H9 (cell line): ENCODE measurements at regions not wholly inside any gene's neighbourhood (a gene's known extent, or its start where the extent isn't known, plus 50 kb on each side); places are given as distances from the start of the nearest gene placed in this dataset.

ENCODE experiments used
- DNase-seq: peaks from one replicate; pipeline ENCODE4 v3.0.0-alpha.2; 2017
- H2AFZ ChIP-seq: one replicate; pipeline ENCODE4 v1.6.1; 2013; ENCODE audit warnings: mild to moderate bottlenecking, low read length, control low read depth, moderate library complexity
- H2AK5ac ChIP-seq: 2 replicates; pipeline ENCODE4 v1.6.1; 2013; ENCODE audit warnings: low read length, control low read depth, mixed read lengths; ENCODE audit not compliant: insufficient read length
- H2BK120ac ChIP-seq: one replicate; pipeline ENCODE4 v1.6.1; 2013; ENCODE audit warnings: low read depth, mild to moderate bottlenecking, low read length, control low read depth, inconsistent platforms; ENCODE audit not compliant: poor library complexity, severe bottlenecking
- H2BK12ac ChIP-seq: 2 replicates; pipeline ENCODE4 v1.6.1; 2013; ENCODE audit warnings: low read length, control low read depth, mixed read lengths, low read depth; ENCODE audit not compliant: insufficient read length
- H2BK15ac ChIP-seq: 2 replicates; pipeline ENCODE4 v1.6.1; 2013; ENCODE audit warnings: low read depth, low read length, control low read depth
- H2BK20ac ChIP-seq: one replicate; pipeline ENCODE4 v1.6.1; 2013; ENCODE audit warnings: low read depth, mild to moderate bottlenecking, low read length, control low read depth, inconsistent platforms; ENCODE audit not compliant: poor library complexity, severe bottlenecking
- H2BK5ac ChIP-seq: 2 replicates; pipeline ENCODE4 v1.6.1; 2013; ENCODE audit warnings: low read length, control low read depth, mixed read lengths; ENCODE audit not compliant: insufficient read length
- H3K14ac ChIP-seq: 2 replicates; pipeline ENCODE4 v1.6.1; 2013; ENCODE audit warnings: low read length, control low read depth; ENCODE audit not compliant: insufficient read depth
- H3K18ac ChIP-seq: 2 replicates; pipeline ENCODE4 v1.6.1; 2013; ENCODE audit warnings: low read depth, mild to moderate bottlenecking, mixed read lengths, low read length, control low read depth; ENCODE audit not compliant: insufficient read length
- H3K23ac ChIP-seq: 2 replicates; pipeline ENCODE4 v1.6.1; 2013; ENCODE audit warnings: low read length, control low read depth, mixed read lengths, low read depth; ENCODE audit not compliant: insufficient read length
- H3K23me2 ChIP-seq: 2 replicates; pipeline ENCODE4 v1.6.1; 2013; ENCODE audit warnings: low read depth, mild to moderate bottlenecking, mixed read lengths, low read length, control low read depth; ENCODE audit not compliant: insufficient read length, poor library complexity, severe bottlenecking
- H3K27ac ChIP-seq: 2 replicates; pipeline ENCODE4 v1.5.1; 2013; ENCODE audit warnings: low read length, control low read depth, mixed read lengths, low read depth; ENCODE audit not compliant: insufficient read length
- H3K27me3 ChIP-seq: 2 replicates; pipeline ENCODE4 v1.6.1; 2013; ENCODE audit warnings: low read length, control low read depth, inconsistent platforms; ENCODE audit not compliant: insufficient read depth
- H3K4ac ChIP-seq: 2 replicates; pipeline ENCODE4 v1.6.1; 2013; ENCODE audit warnings: low read depth, mild to moderate bottlenecking, control low read depth, inconsistent platforms, low read length, moderate library complexity
- H3K4me1 ChIP-seq: 2 replicates; pipeline ENCODE4 v1.6.1; 2013; ENCODE audit warnings: low read length, control low read depth, inconsistent platforms; ENCODE audit not compliant: insufficient read depth
- H3K4me2 ChIP-seq: 2 replicates; pipeline ENCODE4 v1.6.1; 2013; ENCODE audit warnings: low read length, control low read depth, mixed read lengths; ENCODE audit not compliant: insufficient read length, insufficient read depth
- H3K56ac ChIP-seq: 2 replicates; pipeline ENCODE4 v1.6.1; 2013; ENCODE audit warnings: low read depth, mild to moderate bottlenecking, mixed read lengths, low read length, control low read depth; ENCODE audit not compliant: insufficient read length
- H3K79me1 ChIP-seq: 2 replicates; pipeline ENCODE4 v1.6.1; 2013; ENCODE audit warnings: low read depth, mild to moderate bottlenecking, moderate library complexity, low read length, control low read depth, inconsistent platforms; ENCODE audit not compliant: insufficient read depth, poor library complexity, severe bottlenecking
- H3K79me2 ChIP-seq: 2 replicates; pipeline ENCODE4 v1.6.1; 2013; ENCODE audit warnings: low read length, control low read depth, inconsistent platforms; ENCODE audit not compliant: insufficient read depth
- H3K9ac ChIP-seq: 2 replicates; pipeline ENCODE4 v1.6.1; 2013; ENCODE audit warnings: low read length, control low read depth, mixed read lengths; ENCODE audit not compliant: insufficient read length; ENCODE audit errors: extremely low read depth
- H3K9me3 ChIP-seq: one replicate; pipeline ENCODE4 v1.6.1; 2013; ENCODE audit warnings: low read depth, low read length, inconsistent platforms; ENCODE audit not compliant: control insufficient read depth
- H3T11ph ChIP-seq: one replicate; pipeline ENCODE4 v1.6.1; 2013; ENCODE audit warnings: mild to moderate bottlenecking, low read length, control low read depth, inconsistent platforms
- H4K20me1 ChIP-seq: one replicate; pipeline ENCODE4 v1.6.1; 2013; ENCODE audit not compliant: control insufficient read depth, insufficient read length, insufficient read depth
- H4K5ac ChIP-seq: 2 replicates; pipeline ENCODE4 v1.6.1; 2013; ENCODE audit warnings: low read depth, mild to moderate bottlenecking, mixed read lengths, low read length, control low read depth; ENCODE audit not compliant: insufficient read length
- H4K8ac ChIP-seq: replicated peaks from 2 replicates; pipeline ENCODE4 v1.6.1; 2013; ENCODE audit warnings: low read length, control low read depth, mixed read lengths, low read depth; ENCODE audit not compliant: insufficient read length
- H4K91ac ChIP-seq: 2 replicates; pipeline ENCODE4 v1.6.1; 2013; ENCODE audit warnings: low read depth, mild to moderate bottlenecking, moderate library complexity, mixed read lengths, low read length, control low read depth; ENCODE audit not compliant: insufficient read length
- H3K27ac Mint-ChIP-seq, 3 experiments: 2 replicates in 2 of 3; 3 replicates in 1 of 3; pipeline ENCODE4 v1.8.0; 2020 to 2021; ENCODE audit warnings: mixed read lengths in 3 of 3, mild to moderate bottlenecking in 1 of 3, moderate library complexity in 1 of 3
- H3K27me3 Mint-ChIP-seq: 2 replicates; pipeline ENCODE4 v1.8.0; 2021; ENCODE audit warnings: low read depth, mild to moderate bottlenecking, moderate library complexity, mixed read lengths
- H3K36me3 Mint-ChIP-seq, 3 experiments: 2 replicates in 2 of 3; 3 replicates in 1 of 3; pipeline ENCODE4 v1.8.0; 2020 to 2021; ENCODE audit warnings: low read depth in 3 of 3, mixed read lengths in 3 of 3; ENCODE audit not compliant: insufficient read depth in 1 of 3
- H3K4me1 Mint-ChIP-seq, 2 experiments: 2 replicates each; pipeline ENCODE4 v1.8.0; 2020; ENCODE audit warnings: mixed read lengths in 2 of 2
- H3K4me3 Mint-ChIP-seq, 2 experiments: 2 replicates in 1 of 2; 3 replicates in 1 of 2; pipeline ENCODE4 v1.8.0; 2020 to 2021; ENCODE audit warnings: mild to moderate bottlenecking in 2 of 2, mixed read lengths in 2 of 2, moderate library complexity in 1 of 2
- H3K9me3 Mint-ChIP-seq, 2 experiments: 2 replicates in 1 of 2; 3 replicates in 1 of 2; pipeline ENCODE4 v1.8.0; 2020; ENCODE audit warnings: mild to moderate bottlenecking in 2 of 2, mixed read lengths in 2 of 2, moderate library complexity in 1 of 2
- TF ChIP-seq, protein P1 (sequence below): fragments of 200-600 bp; sonication (generic); conservative IDR thresholded peaks from 3 replicates; pipeline ENCODE4 v1.8.0; 2021; ENCODE audit warnings: antibody characterized with exemption, mild to moderate bottlenecking

DNA sequence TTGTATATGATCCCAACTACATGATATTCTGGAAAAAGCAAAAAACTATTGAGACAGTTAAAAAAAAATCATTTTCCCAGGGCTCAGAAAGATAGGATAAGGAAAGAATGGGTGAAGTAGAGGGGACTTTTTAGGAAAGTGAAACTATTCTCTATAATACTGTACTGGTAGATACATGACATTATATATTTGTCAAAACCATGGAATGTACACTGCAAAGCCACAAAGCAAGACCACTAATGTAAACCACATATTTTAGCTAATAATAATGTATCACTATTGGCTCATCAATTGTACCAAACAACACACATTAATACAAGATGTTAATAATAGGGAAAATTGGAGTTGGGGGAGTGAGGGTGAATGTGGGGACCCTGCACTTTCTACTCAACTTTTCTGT lies 182.6 kb downstream of the EFNB2 start:
- Histone ChIP-seq H3K18ac (no peak overlapping the region), H3K27ac (no peak overlapping the region)
- H3K4me1 Mint-ChIP-seq: peaks cover 45 to 47% of the 10 kb centered on the region in 2 experiments

More for the DNA sequence above, 182.6 kb downstream of the EFNB2 start:
- H3K27ac Mint-ChIP-seq: no peak overlapping the region
- H4K8ac ChIP-seq: no peak overlapping the region
- no peak overlapping the region for H2BK20ac ChIP-seq
- H3K79me1 ChIP-seq: no peaks in the 10 kb centered on the region
- H2BK12ac ChIP-seq: no peak overlapping the region
- no peak overlapping the region for H2AFZ ChIP-seq
- H3K56ac ChIP-seq: no peak overlapping the region
- H2BK15ac ChIP-seq: no peak overlapping the region
- H3K9me3 ChIP-seq: no peaks in the 10 kb centered on the region
- H3K4me2 ChIP-seq: no peak overlapping the region
- no peak overlapping the region for H2BK120ac ChIP-seq
- H3K4ac ChIP-seq: no peak overlapping the region
- H4K20me1 ChIP-seq: no peaks in the 10 kb centered on the region
- H2BK5ac ChIP-seq: no peak overlapping the region
- H4K5ac ChIP-seq: no peak overlapping the region
- H3K23me2 ChIP-seq: peaks cover 7% of the 10 kb centered on the region
- no peak overlapping the region for H4K91ac ChIP-seq
- H3K36me3 Mint-ChIP-seq: no peaks in the 10 kb centered on the region; a peak in 1 of 7 replicates
- H3K27me3 ChIP-seq: no peaks in the 10 kb centered on the region
- DNase-seq: no peak
- TF ChIP-seq, protein P1, sequence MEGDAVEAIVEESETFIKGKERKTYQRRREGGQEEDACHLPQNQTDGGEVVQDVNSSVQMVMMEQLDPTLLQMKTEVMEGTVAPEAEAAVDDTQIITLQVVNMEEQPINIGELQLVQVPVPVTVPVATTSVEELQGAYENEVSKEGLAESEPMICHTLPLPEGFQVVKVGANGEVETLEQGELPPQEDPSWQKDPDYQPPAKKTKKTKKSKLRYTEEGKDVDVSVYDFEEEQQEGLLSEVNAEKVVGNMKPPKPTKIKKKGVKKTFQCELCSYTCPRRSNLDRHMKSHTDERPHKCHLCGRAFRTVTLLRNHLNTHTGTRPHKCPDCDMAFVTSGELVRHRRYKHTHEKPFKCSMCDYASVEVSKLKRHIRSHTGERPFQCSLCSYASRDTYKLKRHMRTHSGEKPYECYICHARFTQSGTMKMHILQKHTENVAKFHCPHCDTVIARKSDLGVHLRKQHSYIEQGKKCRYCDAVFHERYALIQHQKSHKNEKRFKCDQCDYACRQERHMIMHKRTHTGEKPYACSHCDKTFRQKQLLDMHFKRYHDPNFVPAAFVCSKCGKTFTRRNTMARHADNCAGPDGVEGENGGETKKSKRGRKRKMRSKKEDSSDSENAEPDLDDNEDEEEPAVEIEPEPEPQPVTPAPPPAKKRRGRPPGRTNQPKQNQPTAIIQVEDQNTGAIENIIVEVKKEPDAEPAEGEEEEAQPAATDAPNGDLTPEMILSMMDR: no peak
- no peak overlapping the region for H3K4me3 Mint-ChIP-seq
- no peak overlapping the region for H3K23ac ChIP-seq
- no peak overlapping the region for H3K9ac ChIP-seq
- no peaks in the 10 kb centered on the region for H3K79me2 ChIP-seq
- no peak overlapping the region for H2AK5ac ChIP-seq
- H3T11ph ChIP-seq: no peak overlapping the region
- no peak overlapping the region for H3K14ac ChIP-seq
- H3K27me3 Mint-ChIP-seq: peaks cover 21% of the 10 kb centered on the region
- H3K4me1 ChIP-seq: no peaks in the 10 kb centered on the region; the same call in 1 of the 2 replicates
- H3K9me3 Mint-ChIP-seq: peaks cover 0 to 4% of the 10 kb centered on the region in 2 experiments; a peak in 1 of 5 replicates
